Muscle of back (tissue), 3 donors: ENCODE measurements at regions not wholly inside any gene's neighbourhood (a gene's known extent, or its start where the extent isn't known, plus 50 kb on each side); places are given as distances from the start of the nearest gene placed in this dataset.
"Not testable (repeated sequence)": the region's sequence is repeated elsewhere in the genome, so short reads cannot be mapped to it uniquely, and the experiment has no call there.

Experiments
- DNase-seq, 3 donors: peaks; one replicate each; pipeline versions ENCODE4 v3.0.0 to v3.0.0-alpha.2; 2013

DNA sequence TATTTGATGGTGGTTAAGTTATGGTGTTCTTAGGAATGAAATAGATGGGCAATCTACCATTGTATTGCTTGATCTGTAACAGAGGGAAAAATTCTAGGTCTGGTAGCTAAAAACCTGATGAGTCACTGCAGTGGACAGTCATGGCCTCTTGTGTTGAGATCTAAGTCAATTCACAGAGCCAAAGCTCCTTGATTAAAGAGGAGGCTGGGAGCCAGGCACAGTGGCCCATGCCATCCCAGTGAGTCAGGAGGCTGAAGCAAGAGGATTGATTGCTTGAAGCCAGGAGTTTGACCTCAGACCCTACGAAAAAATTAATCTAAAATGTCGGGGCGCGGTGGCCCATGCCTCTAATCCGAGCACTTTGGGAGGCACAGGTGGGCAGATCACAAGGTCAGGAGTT, 67.1 kb upstream of the KPNA3 start:
- peak in 1 of 3 donors; percentile 57 for DNase-seq

DNA sequence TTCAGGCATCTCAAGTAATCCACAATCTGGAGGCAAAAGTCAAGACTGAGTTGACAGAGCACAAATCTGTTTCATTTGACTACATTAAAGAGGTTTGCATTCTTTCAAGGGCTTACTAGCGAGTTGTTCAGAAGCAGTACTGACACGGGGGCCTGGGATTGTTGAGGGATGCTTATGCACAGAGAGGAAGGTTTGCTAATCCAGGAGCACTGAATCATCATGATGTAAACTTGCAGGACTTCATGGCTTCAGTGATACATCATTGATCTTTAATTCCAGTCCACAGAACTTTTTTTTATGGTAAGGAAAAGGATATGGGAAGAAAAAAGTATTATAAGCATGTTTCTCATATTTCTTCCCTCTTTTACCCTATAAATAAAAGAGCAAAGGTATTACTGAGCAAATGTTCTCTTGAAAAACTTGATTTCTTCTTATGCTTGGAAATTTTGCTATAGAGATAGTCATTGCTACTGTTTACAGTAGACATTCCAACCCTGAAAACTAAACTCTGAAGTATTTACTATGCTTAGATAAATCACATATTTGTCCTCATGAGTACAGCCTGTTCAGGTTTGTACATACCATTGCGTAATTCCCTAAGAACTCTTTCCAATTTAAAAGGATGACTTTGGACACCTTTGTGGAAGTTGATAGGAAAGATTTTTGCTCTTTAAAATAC, 65.8 kb upstream of the KPNA3 start:
- DNase-seq = peak in 1 of 3 donors; percentile 84

DNA sequence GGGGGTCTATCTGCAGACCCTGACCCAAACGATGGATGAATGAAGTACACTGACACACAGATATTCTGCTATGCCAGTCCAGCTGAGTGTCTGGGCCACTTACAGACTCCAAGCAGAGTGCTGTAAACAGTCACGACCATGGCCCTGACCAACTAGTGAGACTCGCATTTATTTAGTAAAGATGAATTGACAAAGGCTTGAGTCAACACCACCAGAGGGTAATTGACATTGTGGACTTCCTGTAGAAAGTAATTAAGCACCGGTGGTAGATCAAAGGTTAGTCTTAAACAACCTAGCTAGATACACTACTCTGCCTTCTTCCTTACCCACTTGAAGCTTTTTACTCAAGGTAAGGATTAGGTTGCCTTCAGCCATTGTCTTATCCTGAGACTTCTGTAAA, 63.4 kb upstream of the KPNA3 start:
- DNase-seq = no peak

DNA sequence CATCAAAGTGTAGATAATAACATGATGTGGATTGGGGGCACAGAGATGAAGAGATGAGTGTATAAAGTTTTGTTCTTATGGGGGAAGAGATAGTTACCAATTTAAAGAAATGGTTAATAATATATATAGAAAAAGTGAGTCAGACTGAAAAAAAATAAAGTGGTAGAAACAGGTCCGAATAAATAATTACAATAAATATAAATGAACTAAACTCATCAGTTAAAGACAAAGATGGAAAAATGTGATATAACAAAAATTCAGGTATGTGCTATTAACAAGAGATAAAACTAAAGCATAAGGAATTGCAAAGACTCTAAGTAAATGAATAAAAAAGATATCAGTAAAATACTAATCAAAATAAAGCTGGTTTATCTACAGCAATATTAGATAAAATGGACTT, 61.1 kb upstream of the KPNA3 start:
- DNase-seq = no peak

DNA sequence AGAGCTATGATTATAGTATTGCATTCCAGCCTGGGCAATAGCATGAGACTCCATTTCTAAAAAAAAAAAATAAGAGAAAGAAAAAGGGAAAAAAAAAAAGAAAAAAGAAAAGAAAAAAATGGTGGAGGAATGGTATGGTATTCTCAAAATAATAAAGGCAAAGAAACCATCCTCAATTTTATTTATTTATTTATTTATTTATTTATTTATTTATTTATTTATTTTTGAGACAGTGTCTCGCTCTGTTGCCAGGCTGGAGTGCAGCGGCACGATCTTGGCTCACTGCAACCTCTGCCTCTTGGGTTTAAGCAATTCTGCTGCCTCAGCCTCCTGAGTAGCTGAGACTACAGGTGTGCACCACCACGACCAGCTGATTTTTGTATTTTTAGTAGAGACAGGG, 60.0 kb upstream of the KPNA3 start:
- not testable (repeated sequence) for DNase-seq

DNA sequence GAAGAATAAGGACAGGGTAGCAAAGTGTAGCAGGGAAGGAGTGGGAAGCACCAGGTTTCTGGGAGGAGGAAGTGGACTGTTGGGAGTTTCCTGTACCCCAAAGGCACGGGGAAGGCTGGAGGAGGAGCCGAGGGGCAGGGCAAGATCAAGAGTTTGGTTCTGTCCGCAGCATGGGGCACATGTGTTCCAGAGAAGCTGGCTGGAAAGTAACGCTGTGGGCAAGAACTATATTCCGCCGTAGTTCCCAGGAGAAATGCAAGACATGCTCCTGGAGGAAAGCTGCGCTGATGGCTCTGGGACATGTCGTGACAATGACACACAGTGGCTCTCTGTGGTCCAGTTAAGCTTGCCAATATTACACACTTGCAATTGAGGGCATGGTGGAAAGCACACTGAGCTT, 51.7 kb upstream of the KPNA3 start:
- DNase-seq = no peak
